DMS53 treated with DMSO at 0.1 percent for 48 hours (cell line): ENCODE measurements at regions not wholly inside any gene's neighbourhood (a gene's known extent, or its start where the extent isn't known, plus 50 kb on each side); places are given as distances from the start of the nearest gene placed in this dataset.
A peak's percentile ranks its signal among the peaks of the same experiment; 100 is the strongest.

Experiments used
- DNase-seq: peaks from one replicate; lab custom pipeline; 2025; ENCODE audit not compliant: unreplicated experiment; lab: John Stamatoyannopoulos, UW

GRCh38 chr13:61040181-61040580, 375.5 kb downstream of the PCDH20 start:
- DNase-seq, result no peak

- DNase-seq, result no peak
These were observed 376.3 kb downstream of the PCDH20 start for GRCh38 chr13:61039302-61039701.

GRCh38 chr13:61036715-61037114, 378.9 kb downstream of the PCDH20 start:
- no peak for DNase-seq

GRCh38 chr13:61030445-61030844, 385.2 kb downstream of the PCDH20 start:
- DNase-seq, result no peak

- peak; percentile 52 for DNase-seq
These were observed 386.6 kb downstream of the PCDH20 start for GRCh38 chr13:61029064-61029463.

GRCh38 chr13:61024046-61024445, 391.6 kb downstream of the PCDH20 start:
- no peak for DNase-seq

GRCh38 chr13:61021838-61022237, 393.8 kb downstream of the PCDH20 start:
- DNase-seq, result no peak

- DNase-seq, result no peak
These were observed 401.9 kb downstream of the PCDH20 start for GRCh38 chr13:61013796-61014195.

- DNase-seq, result no peak
These were observed 405.3 kb downstream of the PCDH20 start for GRCh38 chr13:61010358-61010757.

GRCh38 chr13:61002686-61003085, 413.0 kb downstream of the PCDH20 start:
- DNase-seq, result no peak

GRCh38 chr13:60990032-60990733, 425.5 kb downstream of the PCDH20 start:
- no peak for DNase-seq

- no peak for DNase-seq
These were observed 429.3 kb downstream of the PCDH20 start for GRCh38 chr13:60986301-60986700.

- no peak for DNase-seq
These were observed 434.2 kb downstream of the PCDH20 start for GRCh38 chr13:60981407-60981806.

- no peak for DNase-seq
These were observed 439.3 kb downstream of the PCDH20 start for GRCh38 chr13:60976367-60976766.

GRCh38 chr13:60974296-60974695, 441.4 kb downstream of the PCDH20 start:
- no peak for DNase-seq

GRCh38 chr13:60973529-60973928, 442.1 kb downstream of the PCDH20 start:
- DNase-seq, result no peak

GRCh38 chr13:60970736-60971135, 444.9 kb downstream of the PCDH20 start:
- no peak for DNase-seq

- DNase-seq, result no peak
These were observed 446.0 kb downstream of the PCDH20 start for GRCh38 chr13:60969656-60970055.

GRCh38 chr13:60959427-60959826, 456.2 kb downstream of the PCDH20 start:
- no peak for DNase-seq

- DNase-seq, result no peak
These were observed 457.8 kb downstream of the PCDH20 start for GRCh38 chr13:60957816-60958215.

GRCh38 chr13:60945396-60945795, 470.3 kb downstream of the PCDH20 start:
- DNase-seq, result no peak

GRCh38 chr13:60944863-60945262, 470.8 kb downstream of the PCDH20 start:
- DNase-seq, result no peak

- DNase-seq, result no peak
These were observed 471.6 kb downstream of the PCDH20 start for GRCh38 chr13:60944016-60944415.
